Fibroblast of the conjunctiva (primary cell): ENCODE measurements at regions not wholly inside any gene's neighbourhood (a gene's known extent, or its start where the extent isn't known, plus 50 kb on each side); places are given as distances from the start of the nearest gene placed in this dataset.
A peak's percentile ranks its signal among the peaks of the same experiment; 100 is the strongest.
"Not testable (repeated sequence)": the region's sequence is repeated elsewhere in the genome, so short reads cannot be mapped to it uniquely, and the experiment has no call there.

Source experiments
- DNase-seq: peaks from one replicate; pipeline ENCODE4 v3.0.0-alpha.2; 2010; ENCODE audit warnings: low read depth

- no peak for DNase-seq
Measured at GRCh38 chr6:91911945-91912344, 1325.1 kb upstream of the MAP3K7 start.

- DNase-seq, result no peak
Measured at GRCh38 chr6:91904586-91905164, 1317.8 kb upstream of the MAP3K7 start.

GRCh38 chr6:91895599-91896285 is 1308.9 kb upstream of the MAP3K7 start:
- no peak for DNase-seq

GRCh38 chr6:91886183-91886795 is 1299.4 kb upstream of the MAP3K7 start:
- no peak for DNase-seq

- DNase-seq, result not testable (repeated sequence)
Measured at GRCh38 chr6:91881791-91882190, 1294.9 kb upstream of the MAP3K7 start.

GRCh38 chr6:91879386-91879995 is 1292.6 kb upstream of the MAP3K7 start:
- DNase-seq, result no peak

GRCh38 chr6:91877994-91878393 is 1291.1 kb upstream of the MAP3K7 start:
- DNase-seq, result no peak

GRCh38 chr6:91874971-91875370 is 1288.1 kb upstream of the MAP3K7 start:
- DNase-seq, result no peak

GRCh38 chr6:91868539-91869202 is 1281.8 kb upstream of the MAP3K7 start:
- no peak for DNase-seq

- no peak for DNase-seq
Measured at GRCh38 chr6:91865889-91866288, 1279.0 kb upstream of the MAP3K7 start.

- DNase-seq, result no peak
Measured at GRCh38 chr6:91864911-91865310, 1278.0 kb upstream of the MAP3K7 start.

- DNase-seq, result no peak
Measured at GRCh38 chr6:91860541-91861335, 1273.9 kb upstream of the MAP3K7 start.

GRCh38 chr6:91852252-91852651 is 1265.4 kb upstream of the MAP3K7 start:
- no peak for DNase-seq

GRCh38 chr6:91834813-91835212 is 1247.9 kb upstream of the MAP3K7 start:
- no peak for DNase-seq

GRCh38 chr6:91827151-91827550 is 1240.3 kb upstream of the MAP3K7 start:
- DNase-seq, result no peak

- no peak for DNase-seq
Measured at GRCh38 chr6:91826128-91826527, 1239.3 kb upstream of the MAP3K7 start.

GRCh38 chr6:91824331-91824730 is 1237.5 kb upstream of the MAP3K7 start:
- no peak for DNase-seq

- peak; percentile 16 for DNase-seq
Measured at GRCh38 chr6:91822581-91822980, 1235.7 kb upstream of the MAP3K7 start.

- no peak for DNase-seq
Measured at GRCh38 chr6:91816335-91816734, 1229.5 kb upstream of the MAP3K7 start.

GRCh38 chr6:91813641-91814040 is 1226.8 kb upstream of the MAP3K7 start:
- no peak for DNase-seq

GRCh38 chr6:91812596-91813274 is 1225.9 kb upstream of the MAP3K7 start:
- peak; percentile 57 for DNase-seq
